Endothelial cell of umbilical vein (primary cell): ENCODE measurements at regions not wholly inside any gene's neighbourhood (a gene's known extent, or its start where the extent isn't known, plus 50 kb on each side); places are given as distances from the start of the nearest gene placed in this dataset.

Experiments
- BruUV-seq: library from RNA; stranded (reverse); fragments of 400-500 nt; replicated peaks from 2 replicates; lab custom pipeline; 2021; lab: Mats Ljungman, UMichigan
- CTCF ChIA-PET: fragments of 300-600, 350-600 bp; sonication (Branson Sonifier 250); formaldehyde crosslinking; loops from one replicate; lab custom pipeline; 2021; ENCODE audit warnings: antibody characterized with exemption, inconsistent platforms; lab: Charles Lee
- POLR2A ChIA-PET: fragments of 300-600, 350-600 bp; sonication (Branson Sonifier 250); formaldehyde crosslinking; loops from one replicate; lab custom pipeline; 2021; ENCODE audit warnings: antibody characterized with exemption, inconsistent platforms; lab: Charles Lee
- DNase-seq: peaks from one replicate; pipeline ENCODE4 v3.0.0-alpha.2; 2011; ENCODE audit warnings: low read depth, low spot score
- FAIRE-seq: peaks from 2 replicates; lab custom pipeline; 2011; peaks lifted over from hg19 to GRCh38; lab: Jason Lieb, UNC
- H2AFZ ChIP-seq: 2 replicates; pipeline ENCODE4 v1.6.0; 2012; ENCODE audit warnings: low read depth, low read length, control low read depth, inconsistent platforms
- H3K27ac ChIP-seq: 2 replicates; pipeline ENCODE4 v1.5.1; 2011; ENCODE audit warnings: low read depth, mild to moderate bottlenecking, control low read depth, low read length, moderate library complexity; ENCODE audit not compliant: insufficient read depth
- H3K27me3 ChIP-seq, 2 experiments: 2 replicates each; pipeline versions ENCODE4 v1.6.0 to v1.6.1; 2011; ENCODE audit warnings: low read length in 2 of 2, mixed read lengths in 1 of 2; ENCODE audit not compliant: control insufficient read depth in 2 of 2, insufficient read depth in 2 of 2
- H3K36me3 ChIP-seq, 2 experiments: 2 replicates in 1 of 2; 3 replicates in 1 of 2; pipeline ENCODE4 v1.5.1; 2011; ENCODE audit warnings: low read length in 2 of 2, mild to moderate bottlenecking in 1 of 2, moderate library complexity in 1 of 2; ENCODE audit not compliant: control insufficient read depth in 2 of 2, insufficient read depth in 2 of 2; ENCODE audit errors: extremely low read depth in 1 of 2
- H3K4me1 ChIP-seq: 3 replicates; pipeline ENCODE4 v1.5.1; 2011; ENCODE audit warnings: mild to moderate bottlenecking, low read length; ENCODE audit not compliant: control insufficient read depth, insufficient read depth; ENCODE audit errors: extremely low read depth
- H3K4me2 ChIP-seq: 2 replicates; pipeline ENCODE4 v1.6.1; 2011; ENCODE audit warnings: low read length, control low read depth, mixed read lengths; ENCODE audit not compliant: insufficient read depth
- H3K4me3 ChIP-seq, 3 experiments: fragments of 200-600 bp in 1 of 3; sonication (generic), shearing (Covaris generic) in 1 of 3; replicated peaks in 1 of 3; 2 replicates each; pipeline ENCODE4 v1.5.1; 2011 to 2016; ENCODE audit warnings: control low read depth in 3 of 3, low read length in 3 of 3, mild to moderate bottlenecking in 2 of 3, inconsistent platforms in 1 of 3, low read depth in 1 of 3, moderate library complexity in 1 of 3; ENCODE audit not compliant: insufficient read depth in 1 of 3
- H3K79me2 ChIP-seq: 2 replicates; pipeline ENCODE4 v1.6.0; 2012; ENCODE audit warnings: low read length, inconsistent platforms; ENCODE audit not compliant: control insufficient read depth, insufficient read depth
- H3K9ac ChIP-seq: replicated peaks from 2 replicates; pipeline ENCODE3; 2011; ENCODE audit warnings: low read length, control low read depth; ENCODE audit not compliant: insufficient read depth; ENCODE audit errors: extremely low read depth
- H3K9me1 ChIP-seq: replicated peaks from 3 replicates; pipeline ENCODE4 v1.6.0; 2011; ENCODE audit warnings: mild to moderate bottlenecking, low read length; ENCODE audit not compliant: control insufficient read depth, insufficient read depth; ENCODE audit errors: extremely low read depth
- H3K9me3 ChIP-seq: replicated peaks from 2 replicates; pipeline ENCODE4 v1.5.1; 2012; ENCODE audit warnings: low read length, inconsistent platforms; ENCODE audit not compliant: control insufficient read depth, insufficient read depth
- H4K20me1 ChIP-seq: replicated peaks from 2 replicates; pipeline ENCODE3; 2011; ENCODE audit warnings: mild to moderate bottlenecking, low read length; ENCODE audit not compliant: control insufficient read depth, insufficient read depth; ENCODE audit errors: extremely low read depth
- EZH2 ChIP-seq: IDR thresholded peaks from 2 replicates; pipeline ENCODE4 v1.6.1; 2012; ENCODE audit warnings: borderline replicate concordance, low read depth, mild to moderate bottlenecking, moderate library complexity, low read length, inconsistent platforms; ENCODE audit not compliant: severe bottlenecking
- FOS ChIP-seq: IDR thresholded peaks from 2 replicates; pipeline ENCODE4 v1.6.1; 2011; ENCODE audit warnings: mild to moderate bottlenecking, low read length, moderate library complexity, borderline replicate concordance; ENCODE audit not compliant: insufficient read depth
- GATA2 ChIP-seq: IDR thresholded peaks from 2 replicates; pipeline ENCODE4 v1.7.0; 2011; ENCODE audit warnings: low read depth, mild to moderate bottlenecking, moderate library complexity, mixed read lengths, low read length; ENCODE audit not compliant: insufficient read length, insufficient read depth
- JUN ChIP-seq: IDR thresholded peaks from 2 replicates; pipeline ENCODE4 v1.6.1; 2011; ENCODE audit warnings: borderline replicate concordance, low read depth; ENCODE audit not compliant: insufficient read length, insufficient read depth
- MYC ChIP-seq: IDR thresholded peaks from one replicate; pipeline ENCODE4 v1.6.1; 2011; ENCODE audit warnings: mild to moderate bottlenecking, low read depth, low read length
- POLR2A ChIP-seq: IDR thresholded peaks from 2 replicates; pipeline ENCODE4 v1.6.1; 2012; ENCODE audit warnings: low read depth, mild to moderate bottlenecking, control low read depth, low read length
- POLR2AphosphoS5 ChIP-seq: IDR thresholded peaks from 2 replicates; pipeline ENCODE4 v1.6.1; 2012; ENCODE audit warnings: low read depth, mild to moderate bottlenecking, control low read depth, low read length, moderate library complexity; ENCODE audit not compliant: insufficient read depth
- dilution Hi-C: fragments of 300-500 bp; cut with MboI; formaldehyde crosslinking; loops from one replicate; pipeline ENCODE4 v1.15.0; 2019; ENCODE audit warnings: low sequenced_read_pairs; ENCODE audit not compliant: extremely low pct_ligation_motif_present
- intact Hi-C: fragments of 100-400 bp; cut with micrococcal nuclease; formaldehyde crosslinking; loops from one replicate; pipeline ENCODE4 v1.10.0; 2022
- TF ChIP-seq, protein P1 (sequence below): IDR thresholded peaks from 2 replicates; pipeline ENCODE4 v1.6.1; 2011; ENCODE audit not compliant: insufficient read depth, insufficient read length
- TF ChIP-seq, protein P2 (sequence below), 2 donors: IDR thresholded peaks; 1 replicate in 1 of 2; 2 replicates in 1 of 2; pipeline ENCODE4 v1.5.1; 2011; ENCODE audit warnings: low read length in 2 of 2, mild to moderate bottlenecking in 2 of 2, moderate library complexity in 2 of 2, control low read depth in 1 of 2, inconsistent platforms in 1 of 2, low read depth in 1 of 2; ENCODE audit not compliant: insufficient read depth in 1 of 2; ENCODE audit errors: extremely low read depth in 1 of 2

DNA sequence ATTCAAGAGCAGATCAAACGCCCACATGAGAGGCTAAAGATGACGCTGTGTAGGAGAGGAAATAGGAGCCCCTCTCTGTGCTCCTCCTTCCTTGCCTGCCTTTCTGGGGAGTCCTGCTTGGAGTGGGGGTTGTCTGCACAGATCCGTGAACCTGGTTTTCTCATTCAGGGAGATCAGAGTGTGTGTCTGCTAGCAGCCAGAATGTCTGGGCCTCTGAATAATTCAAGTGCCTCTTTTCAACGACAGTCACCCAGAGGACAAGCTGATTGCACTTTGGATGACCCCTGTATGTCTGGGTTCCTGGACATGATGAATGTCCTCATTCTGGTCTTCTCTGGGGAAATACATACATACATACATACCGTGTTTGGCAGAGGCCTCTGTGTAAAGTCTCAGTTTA lies 592.5 kb upstream of the B3GAT1 start:
- Histone ChIP-seq H3K27ac (no peak overlapping the region), H3K9me3 (no peaks in the 10 kb centered on the region), H2AFZ (no peak overlapping the region), H3K36me3 (no peaks in the 10 kb centered on the region), H3K79me2 (no peaks in the 10 kb centered on the region), H4K20me1 (no peaks in the 10 kb centered on the region), H3K4me1 (no peaks in the 10 kb centered on the region), H3K27me3 (no peaks in the 10 kb centered on the region), H3K4me2 (no peak overlapping the region), H3K9ac (no peak overlapping the region), H3K4me3 (no peak overlapping the region), H3K9me1 (no peaks in the 10 kb centered on the region)
- dilution Hi-C loops (no loop called here), intact Hi-C loops (no loop called here)
- no peak for DNase-seq
- ChIA-PET CTCF (no interaction called here), POLR2A (no interaction called here)
- TF ChIP-seq JUN (no peak), EZH2 (no peak), MYC (no peak), FOS (no peak)
- TF ChIP-seq, protein P1, sequence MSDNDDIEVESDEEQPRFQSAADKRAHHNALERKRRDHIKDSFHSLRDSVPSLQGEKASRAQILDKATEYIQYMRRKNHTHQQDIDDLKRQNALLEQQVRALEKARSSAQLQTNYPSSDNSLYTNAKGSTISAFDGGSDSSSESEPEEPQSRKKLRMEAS = no peak
- TF ChIP-seq, protein P2, sequence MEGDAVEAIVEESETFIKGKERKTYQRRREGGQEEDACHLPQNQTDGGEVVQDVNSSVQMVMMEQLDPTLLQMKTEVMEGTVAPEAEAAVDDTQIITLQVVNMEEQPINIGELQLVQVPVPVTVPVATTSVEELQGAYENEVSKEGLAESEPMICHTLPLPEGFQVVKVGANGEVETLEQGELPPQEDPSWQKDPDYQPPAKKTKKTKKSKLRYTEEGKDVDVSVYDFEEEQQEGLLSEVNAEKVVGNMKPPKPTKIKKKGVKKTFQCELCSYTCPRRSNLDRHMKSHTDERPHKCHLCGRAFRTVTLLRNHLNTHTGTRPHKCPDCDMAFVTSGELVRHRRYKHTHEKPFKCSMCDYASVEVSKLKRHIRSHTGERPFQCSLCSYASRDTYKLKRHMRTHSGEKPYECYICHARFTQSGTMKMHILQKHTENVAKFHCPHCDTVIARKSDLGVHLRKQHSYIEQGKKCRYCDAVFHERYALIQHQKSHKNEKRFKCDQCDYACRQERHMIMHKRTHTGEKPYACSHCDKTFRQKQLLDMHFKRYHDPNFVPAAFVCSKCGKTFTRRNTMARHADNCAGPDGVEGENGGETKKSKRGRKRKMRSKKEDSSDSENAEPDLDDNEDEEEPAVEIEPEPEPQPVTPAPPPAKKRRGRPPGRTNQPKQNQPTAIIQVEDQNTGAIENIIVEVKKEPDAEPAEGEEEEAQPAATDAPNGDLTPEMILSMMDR (IDR thresholded peaks at IDR 0.05; ENCODE audit: extremely low read depth in 1 of 2, insufficient read depth in 1 of 2, low read depth in 1 of 2, low read length in 2 of 2) = no peak
- no peak for FAIRE-seq
- BruUV-seq = no TSS peak

DNA sequence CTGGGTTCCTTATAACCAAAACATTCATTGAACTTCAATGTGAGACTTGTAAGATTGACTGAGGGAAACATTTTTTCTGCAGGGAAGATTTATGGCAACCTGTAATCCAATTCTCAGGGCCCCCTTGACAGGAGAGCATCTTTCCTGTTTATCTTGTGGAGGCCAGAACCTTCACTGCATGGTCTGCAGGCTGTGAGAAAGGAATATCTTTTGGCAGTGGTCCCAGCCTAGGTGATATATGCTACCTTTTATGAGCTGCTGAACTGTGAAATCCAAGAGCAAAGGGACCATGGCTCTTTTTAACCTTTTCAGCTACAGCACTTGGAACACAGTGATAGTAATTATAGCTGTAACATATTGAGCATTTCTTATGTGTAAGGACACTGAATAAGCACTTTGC lies 590.2 kb upstream of the B3GAT1 start:
- H2AFZ ChIP-seq = no peak overlapping the region
- no peaks in the 10 kb centered on the region for H3K79me2 ChIP-seq
- dilution Hi-C loops = no loop called here
- no peak overlapping the region for H3K4me2 ChIP-seq
- H3K27me3 ChIP-seq = no peaks in the 10 kb centered on the region
- H3K9ac ChIP-seq = no peak overlapping the region
- BruUV-seq = no TSS peak
- DNase-seq = no peak
- no peaks in the 10 kb centered on the region for H4K20me1 ChIP-seq
- H3K4me1 ChIP-seq = no peaks in the 10 kb centered on the region
- no peak for FAIRE-seq
- no peak overlapping the region for H3K27ac ChIP-seq
- no peaks in the 10 kb centered on the region for H3K36me3 ChIP-seq
- no peaks in the 10 kb centered on the region for H3K9me3 ChIP-seq
- CTCF ChIA-PET = no interaction called here
- H3K9me1 ChIP-seq = no peaks in the 10 kb centered on the region
- POLR2A ChIA-PET = no interaction called here
- intact Hi-C loops = no loop called here
- H3K4me3 ChIP-seq = no peak overlapping the region
- TF ChIP-seq FOS (no peak), EZH2 (no peak), JUN (no peak), POLR2A (no peak), POLR2AphosphoS5 (no peak), GATA2 (no peak), MYC (no peak)
- TF ChIP-seq, protein P2 (IDR thresholded peaks at IDR 0.05; ENCODE audit: extremely low read depth in 1 of 2, insufficient read depth in 1 of 2, low read depth in 1 of 2, low read length in 2 of 2) = no peak
- TF ChIP-seq, protein P1 = no peak
